ENCODE measurements at regions not wholly inside any gene's neighbourhood (a gene's known extent, or its start where the extent isn't known, plus 50 kb on each side); places are given as distances from the start of the nearest gene placed in this dataset.

GRCh38 chr4:154936873-154937272, 155.8 kb downstream of the RBM46 start:
- TF ChIP-seq CTCF (conservative IDR thresholded peaks at IDR 0.05; ENCODE audit: low read length) = no peak
- TF ChIP-seq EZH2phosphoT487 (IDR thresholded peaks at IDR 0.05; ENCODE audit: borderline replicate concordance) = no peak

All from Loucy (cell line).